ENCODE measurements at regions not wholly inside any gene's neighbourhood (a gene's known extent, or its start where the extent isn't known, plus 50 kb on each side); places are given as distances from the start of the nearest gene placed in this dataset.

GRCh38 chr3:180284331-180285110, 247.8 kb upstream of the PEX5L start:
- TF ChIP-seq EZH2phosphoT487 (IDR thresholded peaks at IDR 0.05; ENCODE audit: insufficient read depth, low read depth) (no peak), EZH2 (IDR thresholded peaks at IDR 0.05; ENCODE audit: insufficient read depth, poor library complexity, severe bottlenecking) (no peak)
